ENCODE measurements at regions not wholly inside any gene's neighbourhood (a gene's known extent, or its start where the extent isn't known, plus 50 kb on each side); places are given as distances from the start of the nearest gene placed in this dataset.
"Not testable (repeated sequence)": the region's sequence is repeated elsewhere in the genome, so short reads cannot be mapped to it uniquely, and the experiment has no call there.

- Mint-ChIP-seq H3K4me3 (no peak overlapping the region), H3K36me3 (no peaks in the 10 kb centered on the region), H3K27ac (no peak overlapping the region), H3K4me1 (peaks cover 0 to 6% (median 3%) of the 10 kb centered on the region in 4 donors), H3K27me3 (no peaks in the 10 kb centered on the region), H3K9me3 (no peaks in the 10 kb centered on the region)
- POLR2A ChIA-PET = no interaction called here
- no peak for ATAC-seq
- no peak for DNase-seq
Measured at GRCh38 chr3:110318108-110318507, 753.5 kb upstream of the NECTIN3 start.

- Mint-ChIP-seq H3K27ac (no peak overlapping the region), H3K4me1 (no peaks in the 10 kb centered on the region), H3K27me3 (no peaks in the 10 kb centered on the region), H3K36me3 (no peaks in the 10 kb centered on the region), H3K4me3 (no peak overlapping the region), H3K9me3 (no peaks in the 10 kb centered on the region)
- POLR2A ChIA-PET = no interaction called here
- DNase-seq (no peak), ATAC-seq (no peak)
Measured at GRCh38 chr3:110323349-110323748, 748.3 kb upstream of the NECTIN3 start.

- POLR2A ChIA-PET = no interaction called here
- no peak overlapping the region for H3K27ac Mint-ChIP-seq
- no peaks in the 10 kb centered on the region for H3K27me3 Mint-ChIP-seq
- H3K4me3 Mint-ChIP-seq = no peak overlapping the region
- no peaks in the 10 kb centered on the region for H3K36me3 Mint-ChIP-seq
- H3K4me1 Mint-ChIP-seq = no peaks in the 10 kb centered on the region
- no peak for ATAC-seq
- no peaks in the 10 kb centered on the region for H3K9me3 Mint-ChIP-seq
- DNase-seq = no peak
Measured at GRCh38 chr3:110324171-110324705, 747.4 kb upstream of the NECTIN3 start.

- H3K27ac Mint-ChIP-seq = no peak overlapping the region
- H3K4me1 Mint-ChIP-seq = no peaks in the 10 kb centered on the region
- no peak for DNase-seq
- peaks cover 0 to 13% (median under 1%) of the 10 kb centered on the region in 5 donors for H3K27me3 Mint-ChIP-seq
- no peak for ATAC-seq
- peaks cover 0 to 2% (median 0%) of the 10 kb centered on the region in 9 donors for H3K9me3 Mint-ChIP-seq
- H3K36me3 Mint-ChIP-seq = no peaks in the 10 kb centered on the region
- H3K4me3 Mint-ChIP-seq = no peak overlapping the region
- POLR2A ChIA-PET = no interaction called here
Measured at GRCh38 chr3:110327870-110328269, 743.7 kb upstream of the NECTIN3 start.

- peaks cover 4 to 19% (median 8%) of the 10 kb centered on the region in 5 donors for H3K27me3 Mint-ChIP-seq
- H3K4me1 Mint-ChIP-seq, H3K27ac Mint-ChIP-seq, H3K36me3 Mint-ChIP-seq, ATAC-seq, H3K4me3 Mint-ChIP-seq, DNase-seq, H3K9me3 Mint-ChIP-seq, POLR2A ChIA-PET: not testable (repeated sequence)
Measured at GRCh38 chr3:110331562-110331961, 740.1 kb upstream of the NECTIN3 start.

- H3K4me1 Mint-ChIP-seq = no peaks in the 10 kb centered on the region
- no peaks in the 10 kb centered on the region for H3K36me3 Mint-ChIP-seq
- ATAC-seq = no peak
- peaks cover 6 to 28% (median 8%) of the 10 kb centered on the region in 5 donors for H3K27me3 Mint-ChIP-seq
- POLR2A ChIA-PET = no interaction called here
- no peak overlapping the region for H3K27ac Mint-ChIP-seq
- peaks cover 0 to 6% (median 2%) of the 10 kb centered on the region in 9 donors for H3K9me3 Mint-ChIP-seq
- no peak for DNase-seq
- H3K4me3 Mint-ChIP-seq = no peak overlapping the region
Measured at GRCh38 chr3:110332629-110333028, 739.0 kb upstream of the NECTIN3 start.

- no peak for ATAC-seq
- Mint-ChIP-seq H3K4me3 (no peak overlapping the region), H3K4me1 (peaks cover 0 to 6% (median 0%) of the 10 kb centered on the region in 4 donors), H3K27me3 (peaks cover 1 to 21% (median 4%) of the 10 kb centered on the region in 5 donors), H3K36me3 (no peaks in the 10 kb centered on the region), H3K9me3 (peaks cover 0 to 10% (median 3%) of the 10 kb centered on the region in 9 donors), H3K27ac (no peak overlapping the region)
- DNase-seq = no peak
- POLR2A ChIA-PET = no interaction called here
Measured at GRCh38 chr3:110341047-110341446, 730.6 kb upstream of the NECTIN3 start.

GRCh38 chr3:110343376-110343775 is 728.2 kb upstream of the NECTIN3 start:
- peaks cover 0 to 6% (median 0%) of the 10 kb centered on the region in 4 donors for H3K4me1 Mint-ChIP-seq
- no peak overlapping the region for H3K27ac Mint-ChIP-seq
- H3K36me3 Mint-ChIP-seq = no peaks in the 10 kb centered on the region
- POLR2A ChIA-PET = no interaction called here
- no peak overlapping the region for H3K4me3 Mint-ChIP-seq
- H3K9me3 Mint-ChIP-seq = peaks cover 0 to 3% (median 0%) of the 10 kb centered on the region in 9 donors
- ATAC-seq (no peak), DNase-seq (no peak)
- H3K27me3 Mint-ChIP-seq = peaks cover 0 to 5% (median 0%) of the 10 kb centered on the region in 5 donors

GRCh38 chr3:110343945-110344344 is 727.7 kb upstream of the NECTIN3 start:
- H3K4me1 Mint-ChIP-seq = peaks cover 0 to 6% (median 0%) of the 10 kb centered on the region in 4 donors
- ATAC-seq (no peak), DNase-seq (no peak)
- no peak overlapping the region for H3K27ac Mint-ChIP-seq
- no peak overlapping the region for H3K4me3 Mint-ChIP-seq
- H3K36me3 Mint-ChIP-seq = no peaks in the 10 kb centered on the region
- POLR2A ChIA-PET = no interaction called here
- peaks cover 0 to 3% (median 0%) of the 10 kb centered on the region in 9 donors for H3K9me3 Mint-ChIP-seq
- H3K27me3 Mint-ChIP-seq = peaks cover 0 to 2% (median 0%) of the 10 kb centered on the region in 5 donors

- Mint-ChIP-seq H3K27me3 (peaks cover 0 to 2% (median 0%) of the 10 kb centered on the region in 5 donors), H3K4me1 (peaks cover 0 to 6% (median 0%) of the 10 kb centered on the region in 4 donors), H3K9me3 (peaks cover 0 to 3% (median 0%) of the 10 kb centered on the region in 9 donors), H3K27ac (no peak overlapping the region), H3K36me3 (no peaks in the 10 kb centered on the region), H3K4me3 (no peak overlapping the region)
- ATAC-seq (no peak), DNase-seq (no peak)
- POLR2A ChIA-PET = no interaction called here
Measured at GRCh38 chr3:110344487-110344886, 727.1 kb upstream of the NECTIN3 start.

GRCh38 chr3:110344897-110345767 is 726.5 kb upstream of the NECTIN3 start:
- DNase-seq (no peak), ATAC-seq (no peak)
- Mint-ChIP-seq H3K36me3 (no peaks in the 10 kb centered on the region), H3K4me3 (no peak overlapping the region), H3K9me3 (peaks cover 0 to 3% (median 0%) of the 10 kb centered on the region in 9 donors), H3K4me1 (peaks cover 0 to 6% (median 0%) of the 10 kb centered on the region in 4 donors), H3K27ac (no peak overlapping the region), H3K27me3 (peaks cover 0 to 2% (median 0%) of the 10 kb centered on the region in 5 donors)
- POLR2A ChIA-PET = no interaction called here

GRCh38 chr3:110349295-110349694 is 722.3 kb upstream of the NECTIN3 start:
- ATAC-seq (no peak), DNase-seq (no peak)
- no peak overlapping the region for H3K4me3 Mint-ChIP-seq
- H3K27me3 Mint-ChIP-seq = no peaks in the 10 kb centered on the region
- POLR2A ChIA-PET = interaction anchor here (0.7 kb wide), 1 partner anchor 138 kb away, joined by 7 read pairs; no protein-coding TSS in a partner anchor
- no peaks in the 10 kb centered on the region for H3K36me3 Mint-ChIP-seq
- peaks cover 0 to 6% (median 0%) of the 10 kb centered on the region in 4 donors for H3K4me1 Mint-ChIP-seq
- H3K27ac Mint-ChIP-seq = no peak overlapping the region
- peaks cover 0 to 3% (median 0%) of the 10 kb centered on the region in 9 donors for H3K9me3 Mint-ChIP-seq

- no peak for DNase-seq
- POLR2A ChIA-PET = no interaction called here
- Mint-ChIP-seq H3K4me3 (no peak overlapping the region), H3K27me3 (peaks cover 0 to 8% (median 0%) of the 10 kb centered on the region in 5 donors), H3K27ac (no peak overlapping the region), H3K9me3 (peaks cover 0 to 3% (median 0%) of the 10 kb centered on the region in 9 donors), H3K36me3 (no peaks in the 10 kb centered on the region), H3K4me1 (no peaks in the 10 kb centered on the region)
- no peak for ATAC-seq
Measured at GRCh38 chr3:110352841-110353604, 718.6 kb upstream of the NECTIN3 start.
